ENCODE measurements at regions not wholly inside any gene's neighbourhood (a gene's known extent, or its start where the extent isn't known, plus 50 kb on each side); places are given as distances from the start of the nearest gene placed in this dataset.
"Not testable (repeated sequence)": the region's sequence is repeated elsewhere in the genome, so short reads cannot be mapped to it uniquely, and the experiment has no call there.

GRCh38 chr11:50246699-50247098 lies 214.0 kb downstream of the OR4C45 start:
- Histone ChIP-seq H3K36me3 (ENCODE audit: control insufficient read depth, low read depth, low read length) (no peaks in the 10 kb centered on the region), H3K4me3 (ENCODE audit: low read length) (no peak overlapping the region), H3K9me3 (ENCODE audit: control insufficient read depth, low read depth, low read length) (peaks cover 40% of the 10 kb centered on the region), H3K9ac (ENCODE audit: low read length) (no peak overlapping the region), H3K4me1 (ENCODE audit: control insufficient read depth, low read depth, low read length) (no peaks in the 10 kb centered on the region), H3K27ac (ENCODE audit: low read length) (no peak overlapping the region), H3K27me3 (ENCODE audit: control insufficient read depth, insufficient read depth, low read length) (no peaks in the 10 kb centered on the region)

- Histone ChIP-seq H3K9me3 (ENCODE audit: control insufficient read depth, low read depth, low read length) (peaks cover 40% of the 10 kb centered on the region), H3K9ac (ENCODE audit: low read length) (no peak overlapping the region), H3K27me3 (ENCODE audit: control insufficient read depth, insufficient read depth, low read length) (no peaks in the 10 kb centered on the region), H3K4me3 (ENCODE audit: low read length) (no peak overlapping the region), H3K4me1 (ENCODE audit: control insufficient read depth, low read depth, low read length) (no peaks in the 10 kb centered on the region), H3K36me3 (ENCODE audit: control insufficient read depth, low read depth, low read length) (no peaks in the 10 kb centered on the region), H3K27ac (ENCODE audit: low read length) (no peak overlapping the region)
These were observed 214.7 kb downstream of the OR4C45 start for GRCh38 chr11:50247309-50247874.

GRCh38 chr11:50267851-50268250 lies 235.2 kb downstream of the OR4C45 start:
- Histone ChIP-seq H3K9me3 (ENCODE audit: control insufficient read depth, low read depth, low read length) (peaks cover 72% of the 10 kb centered on the region), H3K4me1 (ENCODE audit: control insufficient read depth, low read depth, low read length) (no peaks in the 10 kb centered on the region), H3K27me3 (ENCODE audit: control insufficient read depth, insufficient read depth, low read length) (no peaks in the 10 kb centered on the region), H3K4me3 (ENCODE audit: low read length) (no peak overlapping the region), H3K36me3 (ENCODE audit: control insufficient read depth, low read depth, low read length) (no peaks in the 10 kb centered on the region), H3K27ac (ENCODE audit: low read length) (no peak overlapping the region), H3K9ac (ENCODE audit: low read length) (no peak overlapping the region)

GRCh38 chr11:50275133-50275532 lies 242.5 kb downstream of the OR4C45 start:
- H3K4me1 ChIP-seq (ENCODE audit: control insufficient read depth, low read depth, low read length), result no peaks in the 10 kb centered on the region
- no peak overlapping the region for H3K9ac ChIP-seq (ENCODE audit: low read length)
- H3K9me3 ChIP-seq (ENCODE audit: control insufficient read depth, low read depth, low read length), result peaks cover 86% of the 10 kb centered on the region
- no peaks in the 10 kb centered on the region for H3K27me3 ChIP-seq (ENCODE audit: control insufficient read depth, insufficient read depth, low read length)
- no peaks in the 10 kb centered on the region for H3K36me3 ChIP-seq (ENCODE audit: control insufficient read depth, low read depth, low read length)
- no peak overlapping the region for H3K27ac ChIP-seq (ENCODE audit: low read length)
- H3K4me3 ChIP-seq (ENCODE audit: low read length), result no peak overlapping the region

- no peak overlapping the region for H3K27ac ChIP-seq (ENCODE audit: low read length)
- no peaks in the 10 kb centered on the region for H3K4me1 ChIP-seq (ENCODE audit: control insufficient read depth, low read depth, low read length)
- H3K36me3 ChIP-seq (ENCODE audit: control insufficient read depth, low read depth, low read length), result no peaks in the 10 kb centered on the region
- peaks cover 71% of the 10 kb centered on the region for H3K9me3 ChIP-seq (ENCODE audit: control insufficient read depth, low read depth, low read length)
- no peaks in the 10 kb centered on the region for H3K27me3 ChIP-seq (ENCODE audit: control insufficient read depth, insufficient read depth, low read length)
- H3K4me3 ChIP-seq (ENCODE audit: low read length), result no peak overlapping the region
- no peak overlapping the region for H3K9ac ChIP-seq (ENCODE audit: low read length)
These were observed 246.1 kb downstream of the OR4C45 start for GRCh38 chr11:50278756-50279155.

- no peaks in the 10 kb centered on the region for H3K36me3 ChIP-seq (ENCODE audit: control insufficient read depth, low read depth, low read length)
- no peak overlapping the region for H3K4me3 ChIP-seq (ENCODE audit: low read length)
- H3K27me3 ChIP-seq (ENCODE audit: control insufficient read depth, insufficient read depth, low read length), result no peaks in the 10 kb centered on the region
- H3K27ac ChIP-seq (ENCODE audit: low read length), result no peak overlapping the region
- H3K4me1 ChIP-seq (ENCODE audit: control insufficient read depth, low read depth, low read length), result no peaks in the 10 kb centered on the region
- no peak overlapping the region for H3K9ac ChIP-seq (ENCODE audit: low read length)
- H3K9me3 ChIP-seq (ENCODE audit: control insufficient read depth, low read depth, low read length), result peaks cover 41% of the 10 kb centered on the region
These were observed 265.7 kb downstream of the OR4C45 start for GRCh38 chr11:50298182-50298988.

GRCh38 chr11:50330723-50331122 lies 298.0 kb downstream of the OR4C45 start:
- H3K9ac ChIP-seq (ENCODE audit: low read length); H3K27ac ChIP-seq (ENCODE audit: low read length); H3K4me1 ChIP-seq (ENCODE audit: control insufficient read depth, low read depth, low read length); H3K36me3 ChIP-seq (ENCODE audit: control insufficient read depth, low read depth, low read length); H3K27me3 ChIP-seq (ENCODE audit: control insufficient read depth, insufficient read depth, low read length); H3K4me3 ChIP-seq (ENCODE audit: low read length): not testable (repeated sequence)
- H3K9me3 ChIP-seq (ENCODE audit: control insufficient read depth, low read depth, low read length), result peaks cover 67% of the 10 kb centered on the region

- Histone ChIP-seq H3K27ac (ENCODE audit: low read length) (no peak overlapping the region), H3K36me3 (ENCODE audit: control insufficient read depth, low read depth, low read length) (no peaks in the 10 kb centered on the region), H3K4me1 (ENCODE audit: control insufficient read depth, low read depth, low read length) (no peaks in the 10 kb centered on the region), H3K9me3 (ENCODE audit: control insufficient read depth, low read depth, low read length) (peaks cover 66% of the 10 kb centered on the region), H3K4me3 (ENCODE audit: low read length) (no peak overlapping the region), H3K9ac (ENCODE audit: low read length) (no peak overlapping the region), H3K27me3 (ENCODE audit: control insufficient read depth, insufficient read depth, low read length) (no peaks in the 10 kb centered on the region)
These were observed 301.2 kb downstream of the OR4C45 start for GRCh38 chr11:50333861-50334260.

GRCh38 chr11:50337432-50337831 lies 304.8 kb downstream of the OR4C45 start:
- H3K36me3 ChIP-seq (ENCODE audit: control insufficient read depth, low read depth, low read length); H3K4me3 ChIP-seq (ENCODE audit: low read length); H3K27me3 ChIP-seq (ENCODE audit: control insufficient read depth, insufficient read depth, low read length); H3K4me1 ChIP-seq (ENCODE audit: control insufficient read depth, low read depth, low read length); H3K27ac ChIP-seq (ENCODE audit: low read length); H3K9ac ChIP-seq (ENCODE audit: low read length): not testable (repeated sequence)
- H3K9me3 ChIP-seq (ENCODE audit: control insufficient read depth, low read depth, low read length), result peaks cover 54% of the 10 kb centered on the region

- not testable (repeated sequence) for H3K4me1 ChIP-seq (ENCODE audit: control insufficient read depth, low read depth, low read length); H3K36me3 ChIP-seq (ENCODE audit: control insufficient read depth, low read depth, low read length); H3K4me3 ChIP-seq (ENCODE audit: low read length); H3K9ac ChIP-seq (ENCODE audit: low read length); H3K27ac ChIP-seq (ENCODE audit: low read length); H3K9me3 ChIP-seq (ENCODE audit: control insufficient read depth, low read depth, low read length); H3K27me3 ChIP-seq (ENCODE audit: control insufficient read depth, insufficient read depth, low read length)
These were observed 315.3 kb downstream of the OR4C45 start for GRCh38 chr11:50348018-50348417.

- H3K36me3 ChIP-seq (ENCODE audit: control insufficient read depth, low read depth, low read length), result no peaks in the 10 kb centered on the region
- H3K9me3 ChIP-seq (ENCODE audit: control insufficient read depth, low read depth, low read length), result peaks cover 95% of the 10 kb centered on the region
- no peak overlapping the region for H3K4me3 ChIP-seq (ENCODE audit: low read length)
- H3K27ac ChIP-seq (ENCODE audit: low read length), result no peak overlapping the region
- no peaks in the 10 kb centered on the region for H3K27me3 ChIP-seq (ENCODE audit: control insufficient read depth, insufficient read depth, low read length)
- H3K9ac ChIP-seq (ENCODE audit: low read length), result no peak overlapping the region
- no peaks in the 10 kb centered on the region for H3K4me1 ChIP-seq (ENCODE audit: control insufficient read depth, low read depth, low read length)
These were observed 346.8 kb downstream of the OR4C45 start for GRCh38 chr11:50379484-50379883.

GRCh38 chr11:50394017-50394416 lies 361.3 kb downstream of the OR4C45 start:
- Histone ChIP-seq H3K4me1 (ENCODE audit: control insufficient read depth, low read depth, low read length) (no peaks in the 10 kb centered on the region), H3K4me3 (ENCODE audit: low read length) (no peak overlapping the region), H3K27me3 (ENCODE audit: control insufficient read depth, insufficient read depth, low read length) (no peaks in the 10 kb centered on the region), H3K9me3 (ENCODE audit: control insufficient read depth, low read depth, low read length) (peaks cover 90% of the 10 kb centered on the region), H3K27ac (ENCODE audit: low read length) (no peak overlapping the region), H3K36me3 (ENCODE audit: control insufficient read depth, low read depth, low read length) (no peaks in the 10 kb centered on the region), H3K9ac (ENCODE audit: low read length) (no peak overlapping the region)

Data from iPS-18a (cell line).